Stimulated activated CD8-positive, alpha-beta memory T cell treated with anti-CD3 and anti-CD28 coated beads, Interleukin-7, amount 100 ng/mL, for 24 hours (primary cell): ENCODE measurements at regions not wholly inside any gene's neighbourhood (a gene's known extent, or its start where the extent isn't known, plus 50 kb on each side); places are given as distances from the start of the nearest gene placed in this dataset.

Source experiments
- DNase-seq: peaks from one replicate; pipeline ENCODE4 v3.0.0-alpha.2; 2020; ENCODE audit warnings: low read depth

- no peak for DNase-seq
Observed at GRCh38 chr3:43894176-43895049, 203.7 kb downstream of the ABHD5 start.

GRCh38 chr3:43895573-43895972 lies 204.8 kb downstream of the ABHD5 start:
- no peak for DNase-seq

GRCh38 chr3:43902415-43902814 lies 211.7 kb downstream of the ABHD5 start:
- DNase-seq: no peak

- DNase-seq: no peak
Observed at GRCh38 chr3:43905157-43905556, 214.4 kb downstream of the ABHD5 start.

GRCh38 chr3:43906849-43907507 lies 216.2 kb downstream of the ABHD5 start:
- no peak for DNase-seq

- no peak for DNase-seq
Observed at GRCh38 chr3:43907508-43907858, 216.7 kb downstream of the ABHD5 start.

GRCh38 chr3:43908456-43908855 lies 217.7 kb downstream of the ABHD5 start:
- DNase-seq: no peak

- DNase-seq: no peak
Observed at GRCh38 chr3:43909149-43909548, 218.4 kb downstream of the ABHD5 start.

GRCh38 chr3:43910750-43911149 lies 220.0 kb downstream of the ABHD5 start:
- DNase-seq: no peak

- DNase-seq: no peak
Observed at GRCh38 chr3:43913036-43913948, 222.6 kb downstream of the ABHD5 start.

GRCh38 chr3:43914269-43914668 lies 223.5 kb downstream of the ABHD5 start:
- no peak for DNase-seq

- DNase-seq: no peak
Observed at GRCh38 chr3:43915546-43915945, 224.8 kb downstream of the ABHD5 start.

GRCh38 chr3:43917361-43917760 lies 226.6 kb downstream of the ABHD5 start:
- DNase-seq: no peak

GRCh38 chr3:43919029-43919428 lies 228.3 kb downstream of the ABHD5 start:
- no peak for DNase-seq

- DNase-seq: no peak
Observed at GRCh38 chr3:43921056-43921648, 230.4 kb downstream of the ABHD5 start.

- DNase-seq: no peak
Observed at GRCh38 chr3:43922374-43922773, 231.6 kb downstream of the ABHD5 start.

- no peak for DNase-seq
Observed at GRCh38 chr3:43923104-43923882, 232.6 kb downstream of the ABHD5 start.

GRCh38 chr3:43926055-43926454 lies 235.3 kb downstream of the ABHD5 start:
- DNase-seq: no peak

GRCh38 chr3:43932921-43933320 lies 242.2 kb downstream of the ABHD5 start:
- DNase-seq: no peak

- DNase-seq: no peak
Observed at GRCh38 chr3:43948013-43948412, 257.3 kb downstream of the ABHD5 start.

GRCh38 chr3:43949594-43949993 lies 258.9 kb downstream of the ABHD5 start:
- no peak for DNase-seq
